Stimulated activated CD4-positive, alpha-beta T cell treated with anti-CD3 and anti-CD28 coated beads, Interleukin-15, amount 100 ng/mL, for 48 hours (primary cell): ENCODE measurements at regions not wholly inside any gene's neighbourhood (a gene's known extent, or its start where the extent isn't known, plus 50 kb on each side); places are given as distances from the start of the nearest gene placed in this dataset.

Experiments
- DNase-seq, 2 donors: peaks; one replicate each; pipeline ENCODE4 v3.0.0-alpha.2; 2020; ENCODE audit warnings: low read depth in 2 of 2

DNA sequence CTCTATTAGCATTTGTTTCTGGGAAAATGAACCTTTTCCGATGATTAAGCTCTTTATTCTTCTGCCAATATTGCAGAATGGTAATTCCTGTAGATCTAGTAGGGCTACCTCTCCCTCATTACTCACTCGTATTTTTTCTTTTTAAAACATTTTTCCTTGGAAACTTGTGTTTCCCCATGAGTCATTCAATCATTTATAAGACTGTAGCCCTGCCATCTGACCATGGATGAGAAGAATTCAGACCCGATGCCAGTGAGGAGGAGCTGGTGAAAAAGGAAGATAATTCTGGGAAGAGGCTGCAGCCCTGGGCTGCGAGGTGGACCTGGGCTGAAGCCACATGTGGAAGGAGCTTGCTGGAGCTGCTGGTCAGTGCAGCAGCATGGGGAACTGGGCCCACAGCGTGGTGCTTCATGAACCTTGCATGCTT lies 242.8 kb downstream of the KLF6 start:
- DNase-seq, result no peak

DNA sequence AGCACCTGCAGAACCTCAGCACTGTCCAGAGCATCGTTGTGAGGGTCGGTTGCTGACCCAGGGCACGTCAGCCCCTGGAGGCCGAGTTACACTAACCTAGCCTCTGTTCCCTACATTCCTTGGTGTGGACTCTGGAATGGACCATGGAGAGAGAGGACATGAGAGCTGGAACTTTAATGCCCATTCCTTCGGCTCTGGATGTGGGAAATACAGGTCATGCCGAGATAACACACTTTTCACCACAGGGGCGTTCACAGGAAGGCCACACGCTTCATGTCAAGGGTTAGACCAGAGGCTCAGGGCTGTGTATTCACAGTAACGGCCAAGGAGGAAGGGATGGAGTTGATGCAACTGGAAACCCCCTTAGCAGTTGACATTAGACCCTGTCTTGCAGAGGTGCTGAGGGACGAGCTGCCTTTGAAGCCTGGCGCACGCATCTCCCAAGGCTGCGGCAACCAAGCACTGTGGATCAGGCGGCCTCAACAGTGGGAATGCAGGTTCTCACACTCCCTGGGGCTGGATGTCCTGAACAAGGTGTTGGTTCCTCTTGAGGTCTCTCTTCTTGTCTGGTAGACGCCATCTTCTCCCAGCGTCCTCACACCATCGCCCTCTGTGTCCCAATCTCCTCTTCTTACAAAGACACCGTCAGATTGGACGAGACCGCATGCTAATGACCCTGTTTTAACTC lies 245.2 kb downstream of the KLF6 start:
- no peak for DNase-seq

GRCh38 chr10:3538656-3539531 lies 246.1 kb downstream of the KLF6 start:
- DNase-seq, result peak; percentile 4 to 14

DNA sequence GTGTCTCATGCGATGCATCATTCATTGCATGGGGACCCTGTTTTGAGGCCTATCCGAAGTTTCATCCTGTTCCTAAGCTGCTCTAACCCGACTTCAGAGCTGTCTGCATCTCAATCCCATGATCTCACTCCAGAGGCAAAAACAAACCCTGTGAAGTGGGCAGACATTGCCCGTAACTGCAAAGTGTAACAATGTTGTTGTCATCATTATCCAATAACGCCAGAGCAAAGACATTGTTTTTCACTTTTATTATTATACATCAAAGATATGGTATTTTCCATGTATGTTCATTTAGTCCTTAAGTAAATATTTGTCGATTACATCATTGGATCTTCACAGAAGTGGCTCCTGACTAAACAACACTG lies 246.7 kb downstream of the KLF6 start:
- no peak for DNase-seq

- no peak for DNase-seq
Observed at GRCh38 chr10:3537518-3537917, 247.5 kb downstream of the KLF6 start.

DNA sequence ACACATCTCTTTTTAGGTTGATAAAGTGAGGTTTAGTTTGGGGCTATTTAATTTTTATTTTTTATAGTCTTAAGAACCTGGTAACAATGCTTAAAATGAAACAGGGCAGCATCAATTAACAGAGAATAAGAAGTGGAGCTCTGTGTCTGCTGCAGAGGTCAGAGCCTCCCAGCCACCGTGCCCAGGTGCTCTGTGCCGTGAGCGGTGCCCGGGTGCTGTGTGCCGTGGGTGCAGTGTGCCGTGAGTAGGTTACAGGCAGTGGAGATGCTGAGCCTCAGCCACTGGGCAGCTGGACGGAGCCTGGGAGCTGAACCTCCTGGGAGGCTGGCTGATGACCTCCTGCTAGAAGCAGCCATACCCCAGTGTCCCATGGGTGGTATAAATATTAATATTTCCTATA lies 250.0 kb downstream of the KLF6 start:
- DNase-seq, result no peak

DNA sequence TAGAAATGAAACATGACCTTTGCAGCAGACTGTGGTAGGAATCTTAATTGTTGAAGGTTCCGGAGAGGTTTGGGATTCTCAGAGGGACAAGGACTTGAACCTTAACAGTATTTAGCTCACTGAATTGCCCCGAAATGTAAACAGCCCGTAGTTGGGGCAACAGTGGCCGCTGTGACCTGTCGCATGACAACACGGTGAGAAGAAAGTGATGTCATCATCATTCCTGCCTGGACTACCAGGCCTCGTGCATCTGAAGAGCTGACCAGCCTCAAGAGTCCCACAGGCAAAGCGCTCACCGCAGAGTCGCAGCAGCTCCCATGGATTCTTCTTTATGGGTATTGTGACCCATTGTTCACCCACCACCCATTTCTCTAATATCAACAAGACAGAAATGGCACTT lies 250.6 kb downstream of the KLF6 start:
- DNase-seq, result no peak

- no peak for DNase-seq
Observed at GRCh38 chr10:3533296-3533695, 251.7 kb downstream of the KLF6 start.

- DNase-seq, result no peak
Observed at GRCh38 chr10:3532644-3533043, 252.4 kb downstream of the KLF6 start.

DNA sequence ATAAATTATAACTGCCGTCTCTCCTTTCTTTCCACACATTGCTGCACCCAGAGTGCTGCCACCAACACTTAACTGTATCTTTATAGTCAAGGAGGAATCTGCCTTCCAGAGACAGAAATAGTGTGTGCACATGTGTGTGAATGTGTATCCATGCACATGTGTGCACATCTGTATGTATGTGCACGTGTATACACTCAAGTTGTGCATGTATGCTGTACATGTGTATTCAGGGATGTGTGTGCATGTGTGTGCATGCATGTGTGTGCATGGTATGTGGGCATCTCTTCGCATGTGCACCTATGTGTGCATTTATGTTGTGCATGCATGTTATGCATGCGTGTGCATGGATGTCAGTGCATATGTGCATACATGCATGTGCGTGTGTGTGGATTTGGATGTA lies 253.3 kb downstream of the KLF6 start:
- no peak for DNase-seq

GRCh38 chr10:3530783-3531645 lies 254.0 kb downstream of the KLF6 start:
- no peak for DNase-seq

GRCh38 chr10:3530346-3530745 lies 254.7 kb downstream of the KLF6 start:
- no peak for DNase-seq

- no peak for DNase-seq
Observed at GRCh38 chr10:3529691-3530090, 255.3 kb downstream of the KLF6 start.

DNA sequence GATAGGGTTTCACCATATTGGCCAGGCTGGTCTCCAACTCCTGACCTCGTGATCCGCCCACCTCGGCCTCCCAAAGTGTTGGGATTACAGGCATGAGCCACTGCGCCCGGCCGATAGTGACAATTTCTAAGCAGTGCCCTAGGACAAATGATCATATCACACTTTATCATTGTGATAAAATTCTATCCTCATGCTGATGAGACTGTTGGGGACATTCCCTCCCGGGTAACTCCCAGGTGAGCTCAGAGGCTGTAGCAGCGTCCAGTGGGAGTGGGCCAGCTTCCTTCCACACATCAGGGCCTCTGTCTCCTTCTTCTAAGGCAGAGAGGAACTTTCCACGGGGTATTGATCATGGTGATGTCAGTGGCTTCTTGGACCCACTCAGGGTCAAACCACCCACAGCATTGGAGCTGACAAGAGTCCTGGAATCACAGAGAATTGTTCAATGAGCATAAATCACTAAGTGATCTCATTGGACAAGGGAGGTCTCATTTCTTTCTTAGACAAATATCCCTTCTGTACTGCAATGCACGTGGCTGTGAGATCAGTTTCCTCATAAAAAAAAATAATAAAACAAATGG lies 256.1 kb downstream of the KLF6 start:
- DNase-seq, result no peak

GRCh38 chr10:3528271-3528670 lies 256.7 kb downstream of the KLF6 start:
- no peak for DNase-seq

DNA sequence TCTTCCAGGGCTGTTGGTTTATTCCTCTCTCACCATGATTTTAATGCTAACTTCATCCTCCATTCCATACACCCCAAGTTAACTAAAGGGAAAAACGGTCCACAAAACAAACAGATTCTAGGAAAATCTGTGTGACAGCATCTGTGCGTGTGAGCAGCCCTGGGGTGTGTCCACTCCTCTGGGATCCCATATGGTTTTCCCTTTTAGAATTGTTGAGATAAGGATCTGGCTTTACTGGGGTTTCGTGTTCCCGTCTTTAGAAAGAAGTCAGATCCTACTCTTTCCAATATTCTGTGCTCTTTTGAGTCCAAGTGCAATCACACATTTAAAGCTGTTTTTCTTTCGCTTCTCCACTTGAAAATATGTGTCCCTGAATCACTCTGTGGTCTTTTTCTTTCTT lies 257.1 kb downstream of the KLF6 start:
- DNase-seq, result no peak

DNA sequence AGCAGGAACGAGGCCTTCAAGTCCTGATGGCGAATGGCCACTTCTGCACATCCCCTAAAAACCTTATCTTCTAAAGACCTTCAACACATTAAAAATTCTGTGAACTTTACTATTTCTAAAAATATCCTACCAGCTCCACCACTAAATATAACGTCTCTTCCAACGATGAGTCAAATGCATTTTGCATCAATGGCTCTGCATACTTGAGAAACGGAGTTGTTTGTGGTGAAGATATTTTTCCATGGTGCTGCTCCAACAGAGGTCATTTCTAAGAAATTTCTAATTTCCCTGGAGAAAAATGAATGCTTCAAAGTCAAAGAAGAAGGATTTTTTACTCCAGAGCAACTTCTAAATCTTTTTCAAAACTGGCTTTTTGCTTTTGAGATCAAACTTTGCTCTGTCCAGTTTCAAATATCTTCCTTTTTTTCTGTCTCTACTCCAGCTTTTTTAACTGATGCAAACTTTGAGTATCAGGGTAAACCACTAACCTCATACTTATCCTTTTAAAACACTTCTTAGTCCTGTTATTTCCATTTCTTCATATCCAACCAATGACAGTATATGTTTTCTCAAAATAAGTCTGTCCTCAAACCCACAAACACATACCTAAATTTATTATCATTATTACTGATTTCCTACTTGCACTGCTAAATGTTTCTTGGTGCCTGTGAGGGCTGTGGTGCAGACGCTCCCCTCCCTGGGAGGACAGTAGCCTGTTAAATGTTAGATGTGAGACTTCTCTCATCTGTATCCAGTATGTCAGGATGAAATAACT lies 258.1 kb downstream of the KLF6 start:
- DNase-seq, result no peak

- DNase-seq, result no peak
Observed at GRCh38 chr10:3525832-3526449, 259.1 kb downstream of the KLF6 start.

GRCh38 chr10:3524086-3524960 lies 260.7 kb downstream of the KLF6 start:
- DNase-seq, result no peak
